Heart left ventricle (tissue), 16 donors: ENCODE measurements at regions not wholly inside any gene's neighbourhood (a gene's known extent, or its start where the extent isn't known, plus 50 kb on each side); places are given as distances from the start of the nearest gene placed in this dataset.

ENCODE experiments used
- ATAC-seq, 4 donors: fragments of 200-7000 bp; cut with Tn5 transposase; one replicate each; pipeline ENCODE4 v1.9.1; 2020 to 2022; ENCODE audit warnings: moderate library complexity in 4 of 4, mild to moderate bottlenecking in 3 of 4, moderate number of reproducible peaks in 1 of 4
- DNase-seq, 5 donors: peaks; one replicate each; pipeline ENCODE4 v3.0.0-alpha.2; 2020
- H3K27ac ChIP-seq, 12 donors: fragments of 200-600 bp; sonication (generic) in 4 of 12; one replicate each; pipeline versions ENCODE4 v1.5.0 to v1.8.0; 2016 to 2022; ENCODE audit warnings: mild to moderate bottlenecking in 2 of 12
- H3K27me3 ChIP-seq, 9 donors: fragments of 200-600 bp; sonication (generic) in 2 of 9; one replicate each; pipeline versions ENCODE4 v1.5.1 to v1.8.0; 2016 to 2022; ENCODE audit warnings: mild to moderate bottlenecking in 3 of 9
- H3K36me3 ChIP-seq, 9 donors: fragments of 200-600 bp; sonication (generic) in 2 of 9; one replicate each; pipeline versions ENCODE4 v1.5.0 to v1.8.0; 2018 to 2022; ENCODE audit warnings: mild to moderate bottlenecking in 2 of 9
- H3K4me1 ChIP-seq, 12 donors: fragments of 200-600 bp; sonication (generic) in 4 of 12; one replicate each; pipeline versions ENCODE4 v1.5.0 to v1.8.0; 2016 to 2022; ENCODE audit warnings: mild to moderate bottlenecking in 3 of 12
- H3K4me3 ChIP-seq, 12 donors: fragments of 200-600 bp; sonication (generic) in 4 of 12; one replicate each; pipeline versions ENCODE4 v1.5.0 to v1.8.0; 2017 to 2022; ENCODE audit warnings: mild to moderate bottlenecking in 9 of 12, moderate library complexity in 4 of 12
- H3K9me3 ChIP-seq, 12 donors: fragments of 200-600 bp; sonication (generic) in 4 of 12; one replicate each; pipeline versions ENCODE4 v1.5.0 to v1.8.0; 2016 to 2022; ENCODE audit warnings: mild to moderate bottlenecking in 1 of 12
- CTCF ChIP-seq, 12 donors: fragments of 200-600 bp; sonication (generic) in 4 of 12; IDR thresholded peaks; one replicate each; pipeline versions ENCODE4 v1.5.0 to v1.8.0; 2018 to 2022; ENCODE audit warnings: antibody characterized with exemption in 12 of 12, mild to moderate bottlenecking in 5 of 12
- POLR2A ChIP-seq, 2 donors: fragments of 450-650 bp; IDR thresholded peaks; one replicate each; pipeline ENCODE4 v1.6.1; 2017; ENCODE audit warnings: antibody characterized with exemption in 2 of 2, mild to moderate bottlenecking in 2 of 2, moderate library complexity in 2 of 2
- WGBS, 4 donors: extraction: QIAGEN DNeasy Blood & Tissue Kit in 2 of 4; methylation state at CpG; one replicate each; pipeline versions ENCODE4 v1.1.5 to v1.1.7; 2013 to 2018; 5-methylcytosine and 5-hydroxymethylcytosine counted together
- intact Hi-C, 10 donors: fragments of 100-400 bp; cut with DNase I; formaldehyde crosslinking; loops; one replicate each; pipeline versions ENCODE4 v1.11.1 to v1.14.2; 2022
- donor health status: ischemic (EF 13 %, LVEDD 7.1; RV severe dilation, severe dysfunction).
- donor health status: healthy with polysubstance abuse.
- donor health status: DM: no; HTN: yes; CAD: no.
- donor health status: DM: no; HTN: no; CAD: no.
- donor health status: ischemic (EF 25% LVEDD 6.9; RV normal size, moderate dysfunction).
- donor health status: ischemic (EF 25% LVEDD 5.7; RV mildly dilated, moderate dysfunction).
- donor health status: healthy.
- donor health status: DM: yes; HTN: yes; CAD: no.
- donor health status: ischemic (EF 35%, LVEDD 5.7; RV mildly dilated, moderate dysfunction).
- donor health status: nonischemic (EF 11% LVEDD 7.7; RV severe dilation, severe dysfunction).
- donor health status: DM: yes; HTN: yes; CAD: no.
- donor health status: PGD.
- donor health status: ischemic (EF 29% LVEDD 5.4; RV normal size, mild dysfunction).
- donor health status: nonischemic (EF 23%, LVEDD 6.1; RV moderate dilation, normal function).

DNA sequence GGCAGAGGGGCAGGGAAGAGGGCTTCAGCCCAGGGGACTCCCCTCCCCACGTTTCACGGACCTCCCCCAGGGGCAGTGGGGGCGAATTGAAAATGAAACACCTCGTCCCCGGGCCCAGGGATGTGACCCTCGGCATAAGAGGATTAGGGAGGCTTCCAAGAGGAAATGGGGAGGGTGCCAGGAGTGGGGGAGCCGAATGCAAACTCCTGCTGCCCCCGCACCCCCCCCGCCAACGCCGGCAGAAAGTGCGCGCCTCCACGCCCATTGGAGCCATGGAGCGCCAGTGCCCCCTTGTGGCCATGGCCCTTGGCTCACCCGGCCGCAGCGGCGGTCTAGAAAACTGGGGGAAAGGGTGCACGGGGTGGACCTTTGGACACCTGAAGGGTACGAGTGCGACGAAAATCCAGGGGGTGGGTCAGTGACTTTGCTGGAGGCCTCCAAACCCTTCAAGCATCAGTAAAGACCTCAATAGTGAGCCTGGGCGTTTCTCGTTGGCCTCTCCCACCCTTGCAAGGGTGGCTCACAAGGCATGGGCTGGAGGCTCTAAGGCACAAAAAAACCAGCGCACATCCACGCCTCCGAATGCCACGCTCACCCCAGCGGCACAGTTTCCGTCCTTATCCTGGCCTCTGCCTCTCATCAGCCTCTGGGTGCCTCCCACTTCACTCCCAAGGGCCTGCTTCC, 120.8 kb upstream of the PJA1 start:
- Histone ChIP-seq H3K36me3 (no peaks in the 10 kb centered on the region), H3K4me3 (peak overlapping the region in 11 of 12 donors; percentile 30 to 60 (median 46)), H3K27ac (peak overlapping the region in 3 of 12 donors; percentile 18 to 65 (median 38)), H3K4me1 (peaks cover 0 to 20% (median 5%) of the 10 kb centered on the region in 12 donors), H3K27me3 (peaks cover 0 to 25% (median 0%) of the 10 kb centered on the region in 9 donors), H3K9me3 (no peaks in the 10 kb centered on the region)
- DNase-seq (peak in 4 of 5 donors; percentile 52 to 73 (median 64)), ATAC-seq (peak; percentile 67 to 86 (median 77))
- WGBS, 4 donors: 4 to 23% (median 7%) methylated on average over 28 to 31 of the region's 31 CpGs
- TF ChIP-seq POLR2A (IDR thresholded peaks at IDR 0.05): no peak
- TF ChIP-seq CTCF (IDR thresholded peaks at IDR 0.05): peak; percentile 67 to 89 (median 81)
- intact Hi-C loops: loop anchor here in 9 of 10 donors (2.0 to 10.0 kb wide), 13 partner anchors 49 to 464 kb away; partner anchors contain the start of gene EFNB1 (in 4 of the 9)

DNA sequence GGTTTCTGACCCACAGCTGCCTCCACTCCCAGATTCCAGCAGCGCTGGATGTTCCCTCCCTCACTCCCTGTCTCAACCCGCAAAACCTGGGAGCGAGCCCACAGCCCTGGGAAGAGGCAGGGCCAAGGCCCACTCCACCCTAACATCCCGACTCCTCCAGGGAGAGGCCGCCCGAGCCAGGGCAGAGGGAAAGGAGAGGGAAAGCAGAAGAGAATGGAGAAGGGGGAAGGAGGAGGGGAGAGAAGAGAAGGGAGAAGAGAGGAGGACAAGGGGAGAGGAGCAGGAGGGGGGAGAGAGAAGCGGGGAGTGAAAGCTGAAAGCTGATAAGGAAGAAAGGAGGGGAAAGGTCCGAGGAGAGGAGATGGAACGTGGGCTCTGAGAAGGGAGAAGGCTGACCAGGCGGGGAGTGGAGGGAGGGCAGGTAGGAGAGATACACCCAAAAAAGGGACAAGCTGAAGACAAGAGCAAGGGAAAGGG, 120.2 kb upstream of the PJA1 start:
- TF ChIP-seq POLR2A (IDR thresholded peaks at IDR 0.05) (no peak), CTCF (IDR thresholded peaks at IDR 0.05) (no peak)
- Histone ChIP-seq H3K27me3 (peaks cover 0 to 25% (median 0%) of the 10 kb centered on the region in 9 donors), H3K9me3 (no peaks in the 10 kb centered on the region), H3K4me1 (peaks cover 0 to 18% (median 5%) of the 10 kb centered on the region in 12 donors), H3K27ac (peak overlapping the region in 3 of 12 donors; percentile 18 to 65 (median 38)), H3K36me3 (no peaks in the 10 kb centered on the region), H3K4me3 (peak overlapping the region in 11 of 12 donors; percentile 30 to 60 (median 46))
- peak in 4 of 5 donors; percentile 16 to 72 (median 52) for DNase-seq
- ATAC-seq: peak; percentile 16 to 71 (median 35)
- intact Hi-C loops: loop anchor here in 9 of 10 donors (2.0 to 10.0 kb wide), 11 partner anchors 48 to 463 kb away; partner anchors contain the start of gene EFNB1 (in 4 of the 9)
- 40 to 45% (median 42%) methylated on average over 10 of the region's 10 CpGs for WGBS, 4 donors

GRCh38 chrX:69284491-69284890, 119.2 kb upstream of the PJA1 start:
- intact Hi-C loops: loop anchor here in 9 of 10 donors (2.0 to 10.0 kb wide), 9 partner anchors 47 to 457 kb away; partner anchors contain the start of gene EFNB1 (in 3 of the 9)
- WGBS, 4 donors: 59 to 94% (median 84%) methylated on average over 8 of the region's 8 CpGs
- Histone ChIP-seq H3K36me3 (no peaks in the 10 kb centered on the region), H3K4me1 (peaks cover 0 to 18% (median 5%) of the 10 kb centered on the region in 12 donors), H3K27me3 (peaks cover 0 to 30% (median 0%) of the 10 kb centered on the region in 9 donors), H3K27ac (peak overlapping the region in 1 of 12 donors; percentile 65), H3K4me3 (no peak overlapping the region), H3K9me3 (no peaks in the 10 kb centered on the region)
- no peak for ATAC-seq
- TF ChIP-seq CTCF (IDR thresholded peaks at IDR 0.05) (no peak), POLR2A (IDR thresholded peaks at IDR 0.05) (no peak)
- no peak for DNase-seq
